GM12892 (cell line): ENCODE measurements at regions not wholly inside any gene's neighbourhood (a gene's known extent, or its start where the extent isn't known, plus 50 kb on each side); places are given as distances from the start of the nearest gene placed in this dataset.
"Not testable (repeated sequence)": the region's sequence is repeated elsewhere in the genome, so short reads cannot be mapped to it uniquely, and the experiment has no call there.

Source experiments
- DNase-seq: peaks from one replicate; pipeline ENCODE4 v3.0.0; 2011; ENCODE audit not compliant: insufficient read length
- FAIRE-seq: peaks from 2 replicates; lab custom pipeline; 2011; peaks lifted over from hg19 to GRCh38; lab: Jason Lieb, UNC
- POLR2A ChIP-seq: IDR thresholded peaks from 2 replicates; pipeline ENCODE4 v1.6.1; 2011; ENCODE audit warnings: low read depth, low read length, control low read depth
- POLR2AphosphoS5 ChIP-seq: IDR thresholded peaks from 2 replicates; pipeline ENCODE4 v1.6.1; 2011; ENCODE audit warnings: low read depth, low read length, control low read depth
- TAF1 ChIP-seq: IDR thresholded peaks from 2 replicates; pipeline ENCODE4 v1.6.1; 2011; ENCODE audit warnings: low read depth, mild to moderate bottlenecking, control low read depth, low read length, borderline replicate concordance

GRCh38 chr15:96838081-96838480 lies 507.6 kb downstream of the NR2F2 start:
- TF ChIP-seq TAF1 (no peak), POLR2A (no peak), POLR2AphosphoS5 (no peak)
- FAIRE-seq (no peak), DNase-seq (no peak)

DNA sequence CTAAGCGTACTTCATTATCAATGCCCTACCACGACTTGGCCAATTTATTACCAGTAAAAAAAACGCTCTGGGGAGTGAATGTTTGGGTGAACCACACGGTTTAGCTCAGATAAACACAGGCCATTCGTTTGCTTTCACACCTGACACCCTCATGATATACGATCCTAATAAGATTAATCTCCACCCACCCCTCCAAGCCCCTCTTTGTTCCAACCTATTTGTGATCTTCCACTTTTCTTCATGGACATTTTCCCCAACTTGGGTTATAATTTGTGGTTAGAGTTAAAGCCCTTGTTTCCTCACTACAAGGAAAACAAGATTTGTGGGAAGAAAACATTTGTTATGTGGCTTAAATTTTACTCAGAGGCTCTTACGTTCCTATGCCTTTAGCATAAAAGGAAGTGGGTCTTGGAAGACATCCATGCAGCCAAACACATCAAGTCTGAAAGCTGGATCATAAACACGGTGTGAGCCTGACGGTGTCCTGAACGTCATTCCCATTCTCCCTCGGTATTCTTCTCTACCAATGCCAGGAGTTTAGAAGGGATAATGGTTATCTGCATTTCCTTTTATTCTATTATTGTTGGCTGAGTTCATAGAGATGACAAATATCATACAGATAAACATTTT lies 518.9 kb downstream of the NR2F2 start:
- no peak for TF ChIP-seq TAF1
- TF ChIP-seq POLR2A = no peak
- no peak for TF ChIP-seq POLR2AphosphoS5
- FAIRE-seq (no peak), DNase-seq (no peak)

DNA sequence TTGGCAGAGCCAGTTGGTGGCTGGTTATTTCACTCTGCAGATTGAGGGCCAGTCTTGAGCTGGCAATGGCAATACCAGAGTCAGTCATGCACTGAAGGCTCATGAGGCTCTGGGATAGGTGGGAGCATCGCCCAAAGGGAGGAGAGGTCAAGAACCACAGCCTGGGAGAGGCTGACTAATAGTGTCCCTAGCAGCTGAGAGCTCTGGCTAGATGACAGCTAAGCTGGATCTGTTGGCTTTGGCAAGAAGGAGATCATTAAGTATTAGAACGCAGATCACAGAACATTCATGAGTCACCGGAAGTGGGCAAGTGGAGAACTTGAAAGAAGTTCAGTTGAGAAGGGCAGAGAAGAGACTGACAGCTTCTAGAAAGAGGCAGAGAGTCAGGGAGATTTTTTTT lies 521.1 kb downstream of the NR2F2 start:
- no peak for TF ChIP-seq TAF1
- TF ChIP-seq POLR2A = no peak
- TF ChIP-seq POLR2AphosphoS5 = no peak

GRCh38 chr15:96858694-96859093 lies 528.2 kb downstream of the NR2F2 start:
- no peak for TF ChIP-seq POLR2A
- FAIRE-seq (no peak), DNase-seq (no peak)

More for the DNA sequence above, 521.1 kb downstream of the NR2F2 start:
- FAIRE-seq = no peak
- DNase-seq = no peak

DNA sequence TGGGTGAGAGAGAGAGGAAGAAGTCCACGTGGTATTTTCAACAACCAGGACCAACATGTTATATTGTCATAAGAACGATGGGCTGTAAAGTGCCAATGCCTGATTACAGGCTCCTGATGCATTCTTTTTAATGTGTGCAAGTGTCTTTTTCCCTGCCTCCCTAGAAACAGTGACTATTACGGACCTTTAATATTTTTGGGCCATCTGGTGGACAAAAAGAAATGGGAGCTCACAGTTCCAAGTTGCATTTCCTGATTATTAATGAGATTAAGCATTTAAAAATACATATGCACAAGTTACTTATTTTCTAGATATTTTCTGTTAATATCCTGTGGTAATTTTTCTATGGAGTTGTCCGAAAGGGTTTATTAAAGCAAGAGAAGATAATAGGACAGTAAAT lies 530.2 kb downstream of the NR2F2 start:
- TF ChIP-seq TAF1 (no peak), POLR2AphosphoS5 (no peak), POLR2A (no peak)
- FAIRE-seq (no peak), DNase-seq (no peak)

DNA sequence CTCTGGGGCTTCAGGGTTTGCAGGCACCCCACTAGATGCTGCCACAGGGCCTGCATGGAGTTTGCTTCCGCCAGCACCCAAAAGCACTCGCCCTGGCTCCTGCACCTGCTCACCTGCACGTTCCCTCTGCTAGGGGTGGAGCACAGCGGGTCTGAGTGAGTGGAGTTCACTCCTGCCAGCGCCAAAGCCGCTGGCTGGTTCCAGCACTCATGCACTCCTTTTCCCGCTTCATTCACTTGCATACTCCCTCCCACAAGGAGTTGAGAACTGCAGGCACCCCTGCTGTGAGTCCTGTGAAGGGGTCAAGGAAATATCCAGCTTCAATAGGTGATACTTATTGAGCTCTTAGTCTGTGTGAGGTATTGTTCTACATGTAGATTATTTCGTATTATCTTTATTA lies 537.5 kb downstream of the NR2F2 start:
- DNase-seq = no peak
- TF ChIP-seq POLR2AphosphoS5 = no peak
- no peak for TF ChIP-seq POLR2A
- TF ChIP-seq TAF1 = no peak
- FAIRE-seq = no peak

GRCh38 chr15:96869122-96869521 lies 538.6 kb downstream of the NR2F2 start:
- no peak for DNase-seq
- FAIRE-seq = no peak
- no peak for TF ChIP-seq POLR2A
- no peak for TF ChIP-seq TAF1

GRCh38 chr15:96869790-96870189 lies 539.3 kb downstream of the NR2F2 start:
- no peak for FAIRE-seq
- no peak for DNase-seq
- TF ChIP-seq POLR2AphosphoS5 (no peak), TAF1 (no peak), POLR2A (no peak)

DNA sequence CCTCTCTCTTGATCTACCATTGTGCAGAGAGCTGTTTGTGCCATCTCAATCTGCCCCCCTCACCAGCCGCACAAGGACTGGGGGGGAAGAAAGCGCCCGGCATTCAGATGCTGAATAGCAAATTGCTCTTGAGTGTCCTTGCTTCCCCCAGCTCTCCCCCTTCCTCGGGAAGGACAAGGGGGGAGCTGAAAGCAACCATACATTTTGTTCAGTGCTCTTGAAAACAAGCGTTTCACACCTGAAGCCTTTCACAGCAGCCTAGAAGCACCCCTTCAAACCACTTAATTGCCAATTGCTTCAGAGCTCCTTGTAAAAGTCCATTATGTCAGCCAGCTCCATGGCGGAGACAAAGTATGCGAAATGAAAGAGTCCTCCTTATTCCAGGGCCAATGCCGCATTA lies 540.1 kb downstream of the NR2F2 start:
- FAIRE-seq (no peak), DNase-seq (no peak)
- TF ChIP-seq POLR2A = no peak
- no peak for TF ChIP-seq POLR2AphosphoS5
- no peak for TF ChIP-seq TAF1

DNA sequence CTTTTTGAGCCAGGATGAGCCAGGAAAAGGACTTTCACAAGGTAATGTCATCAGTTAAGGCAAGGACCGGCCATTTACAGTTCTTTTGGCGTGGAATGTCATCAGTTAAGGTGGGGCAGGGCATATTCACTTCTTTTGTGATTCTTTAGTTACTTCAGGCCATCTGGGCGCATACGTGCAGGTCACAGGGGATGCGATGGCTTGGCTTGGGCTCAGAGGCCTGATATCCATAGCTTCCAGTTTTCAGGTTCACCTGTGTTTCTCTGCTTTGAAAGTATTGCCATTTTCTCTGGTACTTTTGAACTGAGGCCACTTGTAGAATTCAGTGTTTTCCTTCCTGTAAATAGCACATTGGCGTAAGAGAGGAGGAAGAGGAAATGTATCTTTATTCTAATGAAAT lies 546.9 kb downstream of the NR2F2 start:
- DNase-seq = not testable (repeated sequence)

GRCh38 chr15:96878129-96878528 lies 547.6 kb downstream of the NR2F2 start:
- no peak for FAIRE-seq
- TF ChIP-seq TAF1 = no peak
- DNase-seq = no peak

More for the DNA sequence above, 546.9 kb downstream of the NR2F2 start:
- not testable (repeated sequence) for FAIRE-seq

DNA sequence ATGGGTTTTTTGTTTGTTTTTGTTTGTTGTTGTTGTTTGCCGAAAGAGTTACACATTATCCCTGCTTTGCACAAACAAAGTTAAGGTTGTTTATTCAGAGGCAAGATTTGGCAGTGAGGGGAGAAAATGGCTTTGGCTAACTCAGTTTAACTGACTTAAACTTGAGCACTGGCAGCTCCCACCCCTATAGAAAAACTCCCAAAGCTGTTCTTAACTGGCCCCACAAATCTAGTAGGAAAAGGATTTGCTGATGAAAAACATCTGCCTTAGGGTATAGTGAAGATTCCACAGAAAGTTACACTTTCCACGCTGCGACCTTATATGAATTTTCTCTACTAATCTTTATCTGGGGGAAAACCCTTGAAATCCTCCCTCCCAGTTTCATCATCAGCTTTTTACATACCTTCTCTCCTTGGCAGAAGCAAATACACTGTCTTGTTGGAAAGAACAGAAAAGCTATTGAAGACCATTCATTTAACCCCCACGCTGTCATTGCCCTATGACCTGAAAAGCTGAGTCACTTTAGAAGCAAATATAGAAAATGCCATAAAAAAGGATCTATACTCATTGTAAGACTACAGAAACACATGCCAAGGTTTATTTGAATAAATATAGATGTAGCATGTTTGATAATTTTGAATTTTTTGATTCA lies 551.7 kb downstream of the NR2F2 start:
- FAIRE-seq = no peak
- no peak for DNase-seq
- TF ChIP-seq POLR2AphosphoS5 = no peak
- no peak for TF ChIP-seq TAF1
- TF ChIP-seq POLR2A = no peak

- TF ChIP-seq POLR2A (no peak), TAF1 (no peak), POLR2AphosphoS5 (no peak)
- DNase-seq = no peak
- no peak for FAIRE-seq
These were observed 557.2 kb downstream of the NR2F2 start for GRCh38 chr15:96887730-96888129.
